ENCODE measurements at regions not wholly inside any gene's neighbourhood (a gene's known extent, or its start where the extent isn't known, plus 50 kb on each side); places are given as distances from the start of the nearest gene placed in this dataset.
A peak's percentile ranks its signal among the peaks of the same experiment; 100 is the strongest.

GRCh38 chr5:56454219-56454862, 221.2 kb upstream of the ANKRD55 start:
- no peak for ATAC-seq

GRCh38 chr5:56451742-56452141, 218.6 kb upstream of the ANKRD55 start:
- peak; percentile 68 for ATAC-seq

- ATAC-seq: peak; percentile 37
Observed at GRCh38 chr5:56450766-56451165, 217.6 kb upstream of the ANKRD55 start.

GRCh38 chr5:56449071-56449640, 216.0 kb upstream of the ANKRD55 start:
- ATAC-seq: no peak

- ATAC-seq: no peak
Observed at GRCh38 chr5:56447656-56448055, 214.5 kb upstream of the ANKRD55 start.

- no peak for ATAC-seq
Observed at GRCh38 chr5:56447232-56447631, 214.1 kb upstream of the ANKRD55 start.

- no peak for ATAC-seq
Observed at GRCh38 chr5:56446728-56447127, 213.6 kb upstream of the ANKRD55 start.

GRCh38 chr5:56443826-56444225, 210.7 kb upstream of the ANKRD55 start:
- ATAC-seq: no peak

- ATAC-seq: peak; percentile 96
Observed at GRCh38 chr5:56440871-56441740, 208.0 kb upstream of the ANKRD55 start.

DNA sequence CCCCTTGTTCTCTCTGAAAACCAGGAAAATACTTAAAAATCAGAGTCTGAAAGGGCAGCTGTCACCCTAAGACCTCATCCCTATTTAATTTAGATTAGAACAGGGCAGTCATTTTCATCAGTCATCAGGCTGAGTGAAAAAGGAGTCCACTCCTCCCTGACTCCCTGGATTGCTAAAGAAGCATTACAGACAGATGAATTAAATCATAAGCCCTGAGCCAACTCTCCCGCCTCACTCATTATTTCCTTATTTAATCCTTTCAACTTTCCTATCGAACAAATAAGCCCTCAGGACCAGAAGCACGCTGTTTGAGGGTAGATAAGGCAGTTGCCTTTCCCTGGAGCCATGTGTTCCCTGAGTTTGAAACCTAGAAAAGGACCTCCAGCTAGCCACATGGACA, 201.9 kb upstream of the ANKRD55 start:
- no peak for ATAC-seq

DNA sequence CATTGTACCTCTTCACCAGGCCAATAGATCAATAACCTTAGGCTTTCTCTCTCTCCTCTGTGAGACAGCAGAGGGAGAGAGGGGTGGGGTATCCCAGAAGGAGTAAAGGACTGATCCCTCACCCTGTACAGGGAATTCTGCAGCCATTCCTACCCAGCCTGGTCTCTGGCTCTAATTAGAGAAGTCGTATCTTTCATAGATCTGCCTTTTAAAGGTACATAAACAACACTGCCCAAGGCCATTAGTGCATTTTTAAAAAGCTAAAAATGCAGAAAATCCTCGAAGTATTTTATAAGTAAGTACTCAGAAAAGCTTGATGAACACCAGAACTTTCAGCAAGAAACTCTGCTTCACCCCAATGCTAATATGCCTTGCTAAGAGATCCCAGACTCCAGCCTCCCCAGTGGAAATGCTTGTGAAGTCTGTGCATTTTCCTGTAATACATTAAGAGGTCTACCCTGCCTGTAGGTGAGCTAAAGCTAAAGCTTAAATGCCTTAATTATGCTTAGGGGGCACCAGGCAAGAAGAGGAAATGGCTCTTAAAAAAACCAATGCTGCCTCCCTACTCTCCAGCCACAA, 200.0 kb upstream of the ANKRD55 start:
- ATAC-seq: no peak

DNA sequence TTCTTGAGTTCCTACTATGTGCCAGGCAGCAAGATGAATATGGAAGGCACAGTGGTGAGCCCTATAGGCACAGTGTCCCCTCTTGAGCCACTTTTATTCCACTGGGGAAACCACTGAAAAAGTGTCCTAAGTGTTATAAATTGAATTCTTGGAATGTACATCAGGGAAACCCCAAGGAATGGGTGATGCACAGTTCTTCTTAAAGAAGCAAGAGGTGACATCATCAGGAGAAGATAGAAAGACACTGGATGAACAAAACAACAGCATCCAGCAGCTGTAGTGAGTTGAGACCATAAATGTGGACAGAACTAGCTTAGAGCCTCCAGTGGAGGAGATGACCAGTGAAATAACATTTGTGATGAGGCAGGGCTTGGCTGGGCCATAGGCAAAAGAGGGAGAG, 199.2 kb upstream of the ANKRD55 start:
- no peak for ATAC-seq

DNA sequence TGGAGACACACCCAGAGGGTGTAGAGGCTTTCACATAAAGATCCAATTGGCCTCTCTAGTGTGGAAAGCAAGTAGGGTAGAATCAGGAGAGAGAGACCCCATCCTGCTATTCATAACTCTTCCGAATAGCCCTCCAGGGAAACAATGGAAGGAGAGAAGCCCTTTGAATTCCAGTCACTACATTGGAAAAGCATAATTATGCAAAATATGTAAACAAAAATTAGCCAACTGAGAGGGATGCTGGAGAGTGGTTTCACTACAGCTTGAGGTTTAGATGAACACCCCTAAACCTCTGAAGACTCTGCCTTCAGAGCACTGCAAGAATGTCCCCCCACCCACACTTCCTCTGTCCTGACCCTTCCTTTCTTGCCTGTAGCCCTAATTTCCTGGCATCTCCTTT, 197.3 kb upstream of the ANKRD55 start:
- ATAC-seq: no peak

GRCh38 chr5:56429110-56429561, 196.0 kb upstream of the ANKRD55 start:
- no peak for ATAC-seq

DNA sequence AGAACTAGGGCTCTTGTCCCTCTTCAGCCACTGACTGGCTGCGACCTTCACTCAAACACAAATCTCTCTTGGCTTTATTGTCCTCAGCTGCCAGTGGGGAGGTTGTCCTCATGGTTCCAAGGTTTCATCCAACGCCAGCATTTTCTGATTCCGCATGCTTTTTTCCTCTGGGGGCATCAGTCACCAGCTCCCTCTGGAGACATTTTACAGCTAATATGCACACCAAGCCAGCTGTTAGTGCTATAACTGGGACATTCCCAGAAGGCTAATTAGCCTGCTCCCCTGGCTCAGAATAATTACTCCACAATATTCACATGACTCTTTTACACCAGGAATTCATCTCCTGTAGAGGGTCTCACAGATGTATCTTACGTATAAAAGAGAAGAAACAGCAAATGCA, 193.6 kb upstream of the ANKRD55 start:
- no peak for ATAC-seq

DNA sequence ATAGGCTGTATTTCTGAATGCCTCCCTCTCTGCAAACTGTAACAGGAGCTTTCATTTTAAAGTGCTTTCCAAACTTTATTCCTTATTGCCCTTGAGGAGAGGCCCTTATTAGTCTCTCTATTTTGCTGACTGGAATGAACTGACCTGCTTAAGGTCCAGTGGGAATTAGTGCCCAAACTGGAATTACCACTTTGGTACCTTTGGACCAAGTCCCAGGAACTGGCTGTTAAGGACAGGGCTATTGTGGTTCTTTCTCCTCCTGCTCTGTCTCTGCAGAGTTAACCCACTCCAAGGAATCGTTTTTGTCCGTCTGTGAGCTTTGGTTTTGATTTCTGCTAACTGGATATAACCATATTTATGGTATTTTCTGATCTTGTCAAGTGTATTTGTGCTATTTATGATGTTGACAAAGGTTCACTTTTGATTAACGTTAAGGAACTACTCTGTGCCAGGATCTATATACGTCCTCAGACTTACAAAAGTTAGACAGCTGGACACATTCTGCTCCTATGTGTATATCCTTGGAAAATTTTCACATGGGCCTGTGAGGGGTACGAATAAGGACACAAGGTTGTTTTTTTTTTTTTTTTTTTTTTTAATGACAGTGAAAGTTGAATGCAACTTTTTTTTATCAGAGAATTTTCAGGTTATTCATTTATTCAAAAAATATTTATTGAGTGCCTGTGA, 189.1 kb upstream of the ANKRD55 start:
- peak; percentile 29 for ATAC-seq

GRCh38 chr5:56421246-56422075, 188.3 kb upstream of the ANKRD55 start:
- ATAC-seq: no peak

GRCh38 chr5:56420323-56420722, 187.2 kb upstream of the ANKRD55 start:
- no peak for ATAC-seq

- no peak for ATAC-seq
Observed at GRCh38 chr5:56419667-56420066, 186.5 kb upstream of the ANKRD55 start.

- peak; percentile 73 for ATAC-seq
Observed at GRCh38 chr5:56415356-56415765, 182.2 kb upstream of the ANKRD55 start.

GRCh38 chr5:56414066-56414465, 180.9 kb upstream of the ANKRD55 start:
- ATAC-seq: no peak

- no peak for ATAC-seq
Observed at GRCh38 chr5:56413546-56413945, 180.4 kb upstream of the ANKRD55 start.

All from esophagus mucosa (tissue), 1 donor.